Hepatocyte (in vitro differentiated cells): ENCODE measurements at regions not wholly inside any gene's neighbourhood (a gene's known extent, or its start where the extent isn't known, plus 50 kb on each side); places are given as distances from the start of the nearest gene placed in this dataset.

ENCODE experiments used
- EZH2 ChIP-seq: fragments of 200-600 bp; sonication (generic); IDR thresholded peaks from 2 replicates; pipeline ENCODE4 v1.6.1; 2016; ENCODE audit warnings: antibody characterized with exemption, mild to moderate bottlenecking, borderline replicate concordance
- EZH2phosphoT487 ChIP-seq: fragments of 200-600 bp; sonication (generic); IDR thresholded peaks from one replicate; pipeline ENCODE4 v1.6.1; 2018; ENCODE audit warnings: antibody characterized with exemption, mild to moderate bottlenecking, low read depth, moderate library complexity; ENCODE audit not compliant: unreplicated experiment, severe bottlenecking
- TF ChIP-seq, protein P1 (sequence below): fragments of 200-600 bp; sonication (generic); IDR thresholded peaks from 2 replicates; pipeline ENCODE4 v1.5.1; 2016; ENCODE audit warnings: antibody characterized with exemption, mild to moderate bottlenecking; ENCODE audit not compliant: poor library complexity

DNA sequence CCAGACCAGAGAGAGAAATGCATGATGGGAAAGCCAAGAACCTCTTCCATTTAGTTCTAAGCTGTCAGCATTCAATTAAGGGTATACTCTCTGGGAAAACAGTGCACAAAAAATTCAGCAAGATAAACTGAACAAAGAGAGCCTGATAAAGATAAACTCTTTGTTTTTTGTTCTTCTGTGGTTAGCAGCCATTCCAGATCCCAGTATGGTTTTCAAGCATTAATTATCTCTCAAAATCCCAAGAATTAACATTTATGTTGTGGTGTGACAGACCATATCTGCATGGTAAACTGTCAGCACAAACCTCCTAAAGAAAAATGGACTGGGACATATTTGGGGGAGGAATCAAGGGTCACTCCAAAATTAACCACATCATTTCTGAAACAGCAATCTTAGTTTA, 124.0 kb upstream of the LRRN1 start:
- TF ChIP-seq, protein P1, sequence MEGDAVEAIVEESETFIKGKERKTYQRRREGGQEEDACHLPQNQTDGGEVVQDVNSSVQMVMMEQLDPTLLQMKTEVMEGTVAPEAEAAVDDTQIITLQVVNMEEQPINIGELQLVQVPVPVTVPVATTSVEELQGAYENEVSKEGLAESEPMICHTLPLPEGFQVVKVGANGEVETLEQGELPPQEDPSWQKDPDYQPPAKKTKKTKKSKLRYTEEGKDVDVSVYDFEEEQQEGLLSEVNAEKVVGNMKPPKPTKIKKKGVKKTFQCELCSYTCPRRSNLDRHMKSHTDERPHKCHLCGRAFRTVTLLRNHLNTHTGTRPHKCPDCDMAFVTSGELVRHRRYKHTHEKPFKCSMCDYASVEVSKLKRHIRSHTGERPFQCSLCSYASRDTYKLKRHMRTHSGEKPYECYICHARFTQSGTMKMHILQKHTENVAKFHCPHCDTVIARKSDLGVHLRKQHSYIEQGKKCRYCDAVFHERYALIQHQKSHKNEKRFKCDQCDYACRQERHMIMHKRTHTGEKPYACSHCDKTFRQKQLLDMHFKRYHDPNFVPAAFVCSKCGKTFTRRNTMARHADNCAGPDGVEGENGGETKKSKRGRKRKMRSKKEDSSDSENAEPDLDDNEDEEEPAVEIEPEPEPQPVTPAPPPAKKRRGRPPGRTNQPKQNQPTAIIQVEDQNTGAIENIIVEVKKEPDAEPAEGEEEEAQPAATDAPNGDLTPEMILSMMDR = no peak
- no peak for TF ChIP-seq EZH2
- TF ChIP-seq EZH2phosphoT487 = no peak
